GM13977 (cell line): ENCODE measurements at regions not wholly inside any gene's neighbourhood (a gene's known extent, or its start where the extent isn't known, plus 50 kb on each side); places are given as distances from the start of the nearest gene placed in this dataset.

Experiments used
- DNase-seq: peaks from one replicate; pipeline ENCODE4 v3.0.0; 2012; ENCODE audit warnings: low spot score
- in situ Hi-C: fragments of 300-500 bp; cut with MboI; formaldehyde crosslinking; loops from one replicate; pipeline ENCODE4 v1.12.0; 2022; ENCODE audit warnings: low sequenced_read_pairs, low pct_unique_long_range_greater_than_20kb, mixed read lengths, inconsistent platforms; ENCODE audit not compliant: unreplicated experiment
- TF ChIP-seq, protein P1 (sequence below): IDR thresholded peaks from 2 replicates; pipeline ENCODE4 v1.5.1; 2012; ENCODE audit warnings: mild to moderate bottlenecking, control low read depth; ENCODE audit not compliant: insufficient read depth; ENCODE audit errors: extremely low read depth, missing control alignments

DNA sequence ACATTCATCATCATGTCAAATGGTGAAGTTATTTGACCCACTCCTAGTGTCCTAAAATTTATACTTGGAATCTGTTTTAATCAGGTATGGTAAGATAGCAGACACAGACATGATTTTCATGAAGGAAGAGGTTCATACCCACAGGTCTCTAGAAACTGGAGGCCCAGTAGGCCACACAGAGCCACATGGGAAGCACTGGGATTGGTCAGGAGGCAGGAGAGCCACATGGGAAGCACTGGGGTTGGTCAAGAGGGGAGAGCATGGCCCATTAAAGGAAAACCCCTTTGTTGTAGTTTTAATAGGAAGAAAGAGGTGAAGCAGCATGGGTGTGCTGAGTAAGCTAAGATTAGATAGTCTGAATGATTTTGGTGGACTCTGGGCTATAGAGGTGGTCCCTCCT, 356.9 kb downstream of the MFSD1 start:
- TF ChIP-seq, protein P1, sequence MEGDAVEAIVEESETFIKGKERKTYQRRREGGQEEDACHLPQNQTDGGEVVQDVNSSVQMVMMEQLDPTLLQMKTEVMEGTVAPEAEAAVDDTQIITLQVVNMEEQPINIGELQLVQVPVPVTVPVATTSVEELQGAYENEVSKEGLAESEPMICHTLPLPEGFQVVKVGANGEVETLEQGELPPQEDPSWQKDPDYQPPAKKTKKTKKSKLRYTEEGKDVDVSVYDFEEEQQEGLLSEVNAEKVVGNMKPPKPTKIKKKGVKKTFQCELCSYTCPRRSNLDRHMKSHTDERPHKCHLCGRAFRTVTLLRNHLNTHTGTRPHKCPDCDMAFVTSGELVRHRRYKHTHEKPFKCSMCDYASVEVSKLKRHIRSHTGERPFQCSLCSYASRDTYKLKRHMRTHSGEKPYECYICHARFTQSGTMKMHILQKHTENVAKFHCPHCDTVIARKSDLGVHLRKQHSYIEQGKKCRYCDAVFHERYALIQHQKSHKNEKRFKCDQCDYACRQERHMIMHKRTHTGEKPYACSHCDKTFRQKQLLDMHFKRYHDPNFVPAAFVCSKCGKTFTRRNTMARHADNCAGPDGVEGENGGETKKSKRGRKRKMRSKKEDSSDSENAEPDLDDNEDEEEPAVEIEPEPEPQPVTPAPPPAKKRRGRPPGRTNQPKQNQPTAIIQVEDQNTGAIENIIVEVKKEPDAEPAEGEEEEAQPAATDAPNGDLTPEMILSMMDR = no peak
- DNase-seq = no peak
- in situ Hi-C loops = no loop called here

DNA sequence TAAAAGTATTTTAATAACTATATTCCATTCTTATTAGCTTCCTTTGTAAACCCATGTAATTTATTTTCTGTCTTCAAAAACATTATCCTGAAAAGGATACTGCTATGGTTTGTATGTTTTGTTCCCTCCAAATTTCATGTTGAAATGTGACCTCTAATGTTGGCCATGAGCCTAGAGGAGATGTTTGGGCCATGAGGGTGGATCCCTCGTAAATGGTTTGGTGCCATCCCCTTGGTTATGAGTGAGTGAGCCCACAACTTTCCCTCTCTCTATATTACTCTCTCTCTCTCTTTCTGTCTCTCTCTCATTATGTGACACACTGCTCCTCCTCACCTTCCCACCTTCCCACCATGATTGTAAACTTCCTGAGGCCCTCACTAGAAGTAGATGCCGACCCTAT, 357.7 kb downstream of the MFSD1 start:
- in situ Hi-C loops = no loop called here
- DNase-seq = no peak
- TF ChIP-seq, protein P1 = no peak

DNA sequence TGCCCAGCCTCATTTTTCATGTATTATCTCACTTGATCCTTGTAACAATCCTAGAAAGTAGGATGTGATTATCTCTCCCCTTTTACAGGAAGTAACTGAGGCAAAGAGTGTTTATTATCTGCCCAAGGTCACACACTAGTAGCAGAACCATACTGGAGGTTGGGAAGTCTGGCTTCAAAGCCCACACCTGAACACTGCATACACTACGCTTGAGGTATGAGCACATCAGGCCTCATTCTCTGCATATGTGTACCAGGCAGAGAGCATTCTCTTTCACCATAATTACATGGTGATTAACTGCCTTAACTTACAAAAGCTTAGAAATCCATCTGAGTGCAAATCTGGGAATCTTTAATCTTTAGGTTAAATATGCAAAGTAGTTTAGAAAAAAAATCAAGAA, 361.8 kb downstream of the MFSD1 start:
- TF ChIP-seq, protein P1 = no peak
- in situ Hi-C loops = no loop called here
- no peak for DNase-seq

DNA sequence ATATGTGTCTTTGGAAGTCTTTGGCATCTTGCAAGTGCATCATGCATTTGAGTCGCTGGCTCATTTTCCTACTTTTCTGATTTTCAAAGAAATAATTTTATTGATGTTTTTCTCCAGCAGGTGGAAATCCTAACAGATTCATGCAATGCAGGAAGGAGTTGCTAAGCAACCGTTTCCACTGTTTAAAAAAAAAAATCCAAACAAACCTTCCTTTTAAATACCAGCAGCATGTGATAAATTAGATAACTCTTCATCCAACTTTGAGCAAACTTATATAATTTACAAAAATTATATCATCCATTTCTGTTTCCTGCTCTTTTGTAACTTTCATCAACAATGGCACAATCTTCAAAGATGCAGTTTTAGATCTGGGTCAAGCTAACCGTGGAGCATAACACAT, 364.1 kb downstream of the MFSD1 start:
- TF ChIP-seq, protein P1 = no peak
- no peak for DNase-seq
- in situ Hi-C loops = no loop called here

DNA sequence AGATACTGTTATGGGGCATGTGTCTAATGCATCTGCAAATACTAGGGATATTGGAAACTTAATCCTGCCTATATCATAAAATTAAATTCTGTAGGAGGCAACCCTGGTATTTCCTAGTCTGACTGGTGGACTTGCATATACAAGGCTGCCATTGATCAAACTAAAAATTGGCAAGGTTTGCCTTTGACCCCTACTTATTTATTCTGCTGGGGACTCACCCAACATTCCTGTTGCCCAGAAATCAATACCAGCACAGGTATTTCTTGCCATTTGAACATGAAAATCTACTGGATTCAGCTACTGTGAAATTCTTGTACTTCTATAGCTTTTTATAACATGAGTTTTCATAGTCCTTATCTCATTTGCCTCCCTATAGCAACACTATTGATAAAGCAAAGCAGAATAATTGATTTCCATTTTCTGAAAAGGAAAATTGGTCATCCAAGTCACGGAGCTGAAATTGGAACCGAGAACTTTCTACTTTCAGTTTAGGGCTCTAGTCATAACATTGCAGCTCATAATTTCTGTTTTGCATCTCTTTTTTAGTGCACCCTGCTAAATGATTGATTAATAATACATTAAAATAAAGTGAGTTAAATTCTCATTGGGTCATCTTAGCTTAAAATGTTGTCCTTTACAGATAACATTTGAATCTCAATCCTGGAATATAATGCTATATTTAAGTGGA, 365.2 kb downstream of the MFSD1 start:
- TF ChIP-seq, protein P1 = no peak
- no peak for DNase-seq
- in situ Hi-C loops = no loop called here

DNA sequence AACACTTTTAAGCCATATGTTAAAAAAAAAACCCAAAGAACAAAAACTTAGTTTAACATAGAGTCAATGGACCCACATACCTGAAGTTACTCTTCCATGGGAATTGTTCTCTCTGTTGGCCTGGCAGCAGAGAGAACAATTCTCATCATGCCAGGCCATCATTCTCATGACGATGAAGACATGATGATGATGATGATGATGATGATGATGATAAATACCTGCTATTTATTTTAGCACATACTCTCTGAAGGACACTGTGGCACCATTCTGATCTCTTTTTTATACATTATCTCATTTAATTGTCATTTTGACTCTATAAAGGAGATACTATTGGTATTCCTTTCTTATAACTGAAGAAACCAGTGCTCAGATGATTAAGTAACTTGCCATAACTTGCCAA, 366.9 kb downstream of the MFSD1 start:
- in situ Hi-C loops = no loop called here
- no peak for DNase-seq
- TF ChIP-seq, protein P1 = no peak

DNA sequence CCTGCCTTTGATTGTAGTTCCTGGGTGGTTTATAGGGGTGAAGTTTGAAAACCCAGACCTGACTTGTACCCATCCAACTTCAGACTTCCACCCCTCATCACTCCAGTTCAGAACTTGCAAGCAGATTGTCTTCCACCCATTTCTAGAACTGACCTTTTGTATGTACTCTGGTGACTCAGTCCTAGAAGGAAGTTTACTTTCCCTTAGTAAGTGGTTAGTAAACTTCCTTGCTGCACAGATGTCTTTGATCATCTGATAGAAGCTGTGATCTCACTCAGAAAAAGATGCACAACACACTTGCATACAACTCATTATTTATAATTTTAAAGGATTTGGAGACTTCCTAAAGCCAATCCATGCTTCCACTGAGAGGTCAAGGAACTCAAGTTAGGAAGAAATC, 368.0 kb downstream of the MFSD1 start:
- no peak for DNase-seq
- in situ Hi-C loops = no loop called here
- TF ChIP-seq, protein P1 = no peak
